Tibial artery (tissue), 4 donors: ENCODE measurements at regions not wholly inside any gene's neighbourhood (a gene's known extent, or its start where the extent isn't known, plus 50 kb on each side); places are given as distances from the start of the nearest gene placed in this dataset.

Source experiments
- DNase-seq, 2 donors: peaks; one replicate each; pipeline ENCODE4 v3.0.0-alpha.2; 2019
- H3K27ac ChIP-seq, 2 donors: fragments of 200-600 bp; sonication (generic) in 1 of 2; 1 replicate in 1 of 2; 2 replicates in 1 of 2; pipeline ENCODE4 v1.5.1; 2018 to 2019; ENCODE audit warnings: mild to moderate bottlenecking in 1 of 2
- H3K27me3 ChIP-seq, 2 donors: fragments of 200-600 bp; sonication (generic) in 1 of 2; one replicate each; pipeline versions ENCODE4 v1.5.1 to v1.6.0; 2016 to 2019
- H3K36me3 ChIP-seq, 3 donors: fragments of 200-600 bp; sonication (generic) in 2 of 3; one replicate each; pipeline ENCODE4 v1.5.1; 2016 to 2019; ENCODE audit warnings: mild to moderate bottlenecking in 2 of 3
- H3K4me1 ChIP-seq, 4 donors: fragments of 200-600 bp; sonication (generic) in 2 of 4; 1 replicate in 3 of 4; 2 replicates in 1 of 4; pipeline ENCODE4 v1.5.1; 2016 to 2019
- H3K4me3 ChIP-seq, 2 donors: fragments of 200-600 bp; sonication (generic) in 1 of 2; 1 replicate in 1 of 2; 2 replicates in 1 of 2; pipeline ENCODE4 v1.5.1; 2018 to 2019; ENCODE audit warnings: mild to moderate bottlenecking in 2 of 2
- H3K9me3 ChIP-seq, 3 donors: fragments of 200-600 bp; sonication (generic) in 1 of 3; one replicate each; pipeline ENCODE4 v1.5.1; 2016 to 2019
- intact Hi-C: fragments of 100-400 bp; cut with DNase I; formaldehyde crosslinking; loops from one replicate; pipeline ENCODE4 v1.15.0; 2023; ENCODE audit warnings: low total_unique reads
- TF ChIP-seq, protein P1 (sequence below), 2 experiments: fragments of 200-600 bp in 1 of 2; fragments of 450-650 bp in 1 of 2; IDR thresholded peaks; one replicate each; pipeline ENCODE4 v1.5.1; 2017 to 2019; ENCODE audit warnings: antibody characterized with exemption in 2 of 2, mild to moderate bottlenecking in 1 of 2, moderate library complexity in 1 of 2

DNA sequence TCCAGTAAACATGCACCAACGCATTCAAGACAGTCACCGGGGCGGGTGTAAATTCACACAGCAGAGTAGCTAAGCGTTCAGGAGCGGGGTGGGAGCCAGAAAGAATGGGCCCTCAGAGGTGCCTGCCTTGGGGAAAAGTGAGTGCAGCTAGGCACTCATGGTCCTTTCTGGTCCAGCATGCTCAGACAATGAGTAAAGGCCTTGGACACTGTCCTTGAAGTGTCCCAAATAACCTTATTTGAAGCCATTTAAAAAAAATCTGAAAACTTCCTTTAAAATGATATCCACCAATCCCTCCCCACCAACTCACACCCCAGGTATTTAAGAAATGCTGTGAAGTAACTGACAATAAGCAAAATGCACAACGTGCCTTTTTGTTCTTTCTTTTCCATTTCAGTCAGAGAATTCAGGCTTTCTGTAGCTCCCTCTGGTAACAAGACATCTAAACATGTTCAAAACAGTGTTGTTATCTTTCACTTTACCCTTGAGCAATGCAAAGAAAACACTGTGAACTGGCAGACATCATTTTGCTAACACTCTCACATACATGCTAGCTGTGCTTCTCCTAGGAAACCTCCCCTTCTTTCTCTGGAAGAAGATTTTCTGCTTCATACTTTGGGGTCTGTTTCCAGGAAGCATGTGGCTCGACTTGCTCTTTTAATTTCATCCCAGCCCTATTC lies 445.1 kb upstream of the SPRED2 start:
- H3K4me1 ChIP-seq: peaks cover 0 to 26% (median 9%) of the 10 kb centered on the region in 4 donors
- no peaks in the 10 kb centered on the region for H3K9me3 ChIP-seq
- no peak for DNase-seq
- H3K27ac ChIP-seq: peak overlapping the region in 1 of 2 donors; percentile 47
- TF ChIP-seq, protein P1, sequence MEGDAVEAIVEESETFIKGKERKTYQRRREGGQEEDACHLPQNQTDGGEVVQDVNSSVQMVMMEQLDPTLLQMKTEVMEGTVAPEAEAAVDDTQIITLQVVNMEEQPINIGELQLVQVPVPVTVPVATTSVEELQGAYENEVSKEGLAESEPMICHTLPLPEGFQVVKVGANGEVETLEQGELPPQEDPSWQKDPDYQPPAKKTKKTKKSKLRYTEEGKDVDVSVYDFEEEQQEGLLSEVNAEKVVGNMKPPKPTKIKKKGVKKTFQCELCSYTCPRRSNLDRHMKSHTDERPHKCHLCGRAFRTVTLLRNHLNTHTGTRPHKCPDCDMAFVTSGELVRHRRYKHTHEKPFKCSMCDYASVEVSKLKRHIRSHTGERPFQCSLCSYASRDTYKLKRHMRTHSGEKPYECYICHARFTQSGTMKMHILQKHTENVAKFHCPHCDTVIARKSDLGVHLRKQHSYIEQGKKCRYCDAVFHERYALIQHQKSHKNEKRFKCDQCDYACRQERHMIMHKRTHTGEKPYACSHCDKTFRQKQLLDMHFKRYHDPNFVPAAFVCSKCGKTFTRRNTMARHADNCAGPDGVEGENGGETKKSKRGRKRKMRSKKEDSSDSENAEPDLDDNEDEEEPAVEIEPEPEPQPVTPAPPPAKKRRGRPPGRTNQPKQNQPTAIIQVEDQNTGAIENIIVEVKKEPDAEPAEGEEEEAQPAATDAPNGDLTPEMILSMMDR (IDR thresholded peaks at IDR 0.05): no peak
- no peaks in the 10 kb centered on the region for H3K36me3 ChIP-seq
- H3K4me3 ChIP-seq: no peak overlapping the region
- no peaks in the 10 kb centered on the region for H3K27me3 ChIP-seq
- intact Hi-C loops: no loop called here

DNA sequence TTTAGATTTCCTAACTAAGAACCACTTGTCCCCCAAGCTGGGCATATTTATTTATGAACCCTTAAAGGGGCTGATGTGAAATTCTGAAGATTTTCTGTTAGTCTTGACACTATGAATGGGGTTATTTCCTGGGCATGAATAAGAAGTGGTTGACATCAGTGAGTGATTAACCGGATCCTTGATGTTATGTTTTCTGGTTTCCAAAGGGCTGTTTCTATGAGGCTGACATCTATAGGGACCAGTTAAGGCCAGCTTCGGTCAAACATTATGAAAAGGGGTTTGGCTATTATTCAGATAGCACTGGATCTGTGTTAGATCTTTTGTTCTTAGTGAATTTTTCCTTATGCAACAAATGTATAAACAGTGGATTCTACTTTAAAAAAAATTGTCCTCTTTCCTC lies 443.7 kb upstream of the SPRED2 start:
- no peak for DNase-seq
- intact Hi-C loops: no loop called here
- no peaks in the 10 kb centered on the region for H3K9me3 ChIP-seq
- H3K27me3 ChIP-seq: no peaks in the 10 kb centered on the region
- H3K4me1 ChIP-seq: peaks cover 0 to 26% (median 9%) of the 10 kb centered on the region in 4 donors
- H3K27ac ChIP-seq: no peak overlapping the region
- H3K36me3 ChIP-seq: no peaks in the 10 kb centered on the region
- no peak overlapping the region for H3K4me3 ChIP-seq
- TF ChIP-seq, protein P1 (IDR thresholded peaks at IDR 0.05): no peak

DNA sequence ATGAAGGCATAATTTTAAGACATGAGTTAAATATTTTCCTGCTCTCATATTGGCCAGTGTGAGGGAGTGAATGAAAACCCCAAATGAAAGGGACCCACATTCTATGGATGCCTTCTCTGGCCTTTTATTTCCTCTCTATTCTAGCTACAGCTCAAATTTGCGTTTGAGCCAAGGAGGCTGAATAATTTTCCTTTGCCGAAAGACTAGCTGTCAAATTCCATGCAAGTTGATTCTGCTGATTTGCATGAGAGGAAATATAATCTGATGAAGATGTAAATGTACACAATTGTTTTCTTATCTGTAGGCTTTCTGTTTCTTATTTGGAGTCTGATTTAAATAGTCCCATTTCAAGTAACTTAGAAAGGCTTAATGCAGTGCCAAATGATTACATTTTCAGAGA lies 438.4 kb upstream of the SPRED2 start:
- peaks cover 0 to 7% (median 2%) of the 10 kb centered on the region in 4 donors for H3K4me1 ChIP-seq
- no peak for DNase-seq
- H3K27me3 ChIP-seq: peaks cover 0 to 5% of the 10 kb centered on the region in 2 donors
- H3K4me3 ChIP-seq: no peak overlapping the region
- intact Hi-C loops: no loop called here
- no peaks in the 10 kb centered on the region for H3K36me3 ChIP-seq
- TF ChIP-seq, protein P1 (IDR thresholded peaks at IDR 0.05): no peak
- no peak overlapping the region for H3K27ac ChIP-seq
- H3K9me3 ChIP-seq: no peaks in the 10 kb centered on the region

DNA sequence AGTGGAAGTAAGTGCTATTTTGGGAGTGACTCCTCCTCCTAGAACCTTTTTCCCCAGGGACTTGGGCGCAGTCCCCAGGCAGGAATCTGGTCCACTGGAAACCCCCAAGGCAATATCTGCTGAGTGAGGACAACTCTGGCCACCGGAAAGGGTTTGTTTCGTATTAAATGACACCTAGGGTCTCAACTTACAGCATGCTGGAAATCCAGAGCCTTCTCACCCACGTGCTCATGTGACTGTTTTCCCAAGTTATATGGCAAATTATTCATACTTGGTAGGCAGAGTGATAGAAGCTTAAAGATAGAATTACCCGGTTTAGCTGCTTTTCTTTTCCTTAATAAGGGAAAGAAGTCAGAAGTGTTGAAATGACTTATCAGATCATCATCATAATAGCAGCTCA lies 436.9 kb upstream of the SPRED2 start:
- TF ChIP-seq, protein P1 (IDR thresholded peaks at IDR 0.05): no peak
- peaks cover 0 to 7% (median 2%) of the 10 kb centered on the region in 4 donors for H3K4me1 ChIP-seq
- H3K27ac ChIP-seq: no peak overlapping the region
- H3K4me3 ChIP-seq: no peak overlapping the region
- peaks cover 0 to 5% of the 10 kb centered on the region in 2 donors for H3K27me3 ChIP-seq
- H3K9me3 ChIP-seq: no peaks in the 10 kb centered on the region
- DNase-seq: no peak
- H3K36me3 ChIP-seq: no peaks in the 10 kb centered on the region
- intact Hi-C loops: no loop called here

DNA sequence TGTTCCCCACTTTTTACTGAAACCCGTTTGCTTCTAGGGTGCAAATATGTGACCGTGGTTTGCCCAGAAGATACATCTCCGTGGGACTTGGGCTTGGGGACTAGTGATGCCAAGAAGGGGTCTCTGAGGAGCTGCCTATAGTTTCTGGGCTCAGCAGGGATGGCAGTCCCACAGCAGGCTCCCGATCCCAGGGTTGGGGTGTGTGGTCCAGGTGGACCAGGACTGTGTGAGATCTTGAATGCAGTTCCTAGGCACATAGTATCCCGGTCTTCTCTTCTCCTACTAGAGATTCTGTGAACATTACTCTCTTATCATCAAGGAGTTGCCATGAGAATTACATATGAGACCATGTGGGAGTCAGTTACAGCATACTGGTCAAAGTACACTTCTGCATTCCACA lies 435.8 kb upstream of the SPRED2 start:
- TF ChIP-seq, protein P1 (IDR thresholded peaks at IDR 0.05): no peak
- Histone ChIP-seq H3K4me1 (peaks cover 0 to 7% (median 2%) of the 10 kb centered on the region in 4 donors), H3K27ac (no peak overlapping the region), H3K36me3 (no peaks in the 10 kb centered on the region), H3K9me3 (no peaks in the 10 kb centered on the region), H3K27me3 (peaks cover 0 to 5% of the 10 kb centered on the region in 2 donors), H3K4me3 (no peak overlapping the region)
- no peak for DNase-seq
- intact Hi-C loops: no loop called here
